Heart left ventricle (tissue), 16 donors: ENCODE measurements at regions not wholly inside any gene's neighbourhood (a gene's known extent, or its start where the extent isn't known, plus 50 kb on each side); places are given as distances from the start of the nearest gene placed in this dataset.

Experiments used
- ATAC-seq, 4 donors: fragments of 200-7000 bp; cut with Tn5 transposase; one replicate each; pipeline ENCODE4 v1.9.1; 2020 to 2022; ENCODE audit warnings: moderate library complexity in 4 of 4, mild to moderate bottlenecking in 3 of 4, moderate number of reproducible peaks in 1 of 4
- DNase-seq, 5 donors: peaks; one replicate each; pipeline ENCODE4 v3.0.0-alpha.2; 2020
- H3K27ac ChIP-seq, 12 donors: fragments of 200-600 bp; sonication (generic) in 4 of 12; one replicate each; pipeline versions ENCODE4 v1.5.0 to v1.8.0; 2016 to 2022; ENCODE audit warnings: mild to moderate bottlenecking in 2 of 12
- H3K27me3 ChIP-seq, 9 donors: fragments of 200-600 bp; sonication (generic) in 2 of 9; one replicate each; pipeline versions ENCODE4 v1.5.1 to v1.8.0; 2016 to 2022; ENCODE audit warnings: mild to moderate bottlenecking in 3 of 9
- H3K36me3 ChIP-seq, 9 donors: fragments of 200-600 bp; sonication (generic) in 2 of 9; one replicate each; pipeline versions ENCODE4 v1.5.0 to v1.8.0; 2018 to 2022; ENCODE audit warnings: mild to moderate bottlenecking in 2 of 9
- H3K4me1 ChIP-seq, 12 donors: fragments of 200-600 bp; sonication (generic) in 4 of 12; one replicate each; pipeline versions ENCODE4 v1.5.0 to v1.8.0; 2016 to 2022; ENCODE audit warnings: mild to moderate bottlenecking in 3 of 12
- H3K4me3 ChIP-seq, 12 donors: fragments of 200-600 bp; sonication (generic) in 4 of 12; one replicate each; pipeline versions ENCODE4 v1.5.0 to v1.8.0; 2017 to 2022; ENCODE audit warnings: mild to moderate bottlenecking in 9 of 12, moderate library complexity in 4 of 12
- H3K9me3 ChIP-seq, 12 donors: fragments of 200-600 bp; sonication (generic) in 4 of 12; one replicate each; pipeline versions ENCODE4 v1.5.0 to v1.8.0; 2016 to 2022; ENCODE audit warnings: mild to moderate bottlenecking in 1 of 12
- CTCF ChIP-seq, 12 donors: fragments of 200-600 bp; sonication (generic) in 4 of 12; IDR thresholded peaks; one replicate each; pipeline versions ENCODE4 v1.5.0 to v1.8.0; 2018 to 2022; ENCODE audit warnings: antibody characterized with exemption in 12 of 12, mild to moderate bottlenecking in 5 of 12
- POLR2A ChIP-seq, 2 donors: fragments of 450-650 bp; IDR thresholded peaks; one replicate each; pipeline ENCODE4 v1.6.1; 2017; ENCODE audit warnings: antibody characterized with exemption in 2 of 2, mild to moderate bottlenecking in 2 of 2, moderate library complexity in 2 of 2
- WGBS, 4 donors: extraction: QIAGEN DNeasy Blood & Tissue Kit in 2 of 4; methylation state at CpG; one replicate each; pipeline versions ENCODE4 v1.1.5 to v1.1.7; 2013 to 2018; 5-methylcytosine and 5-hydroxymethylcytosine counted together
- intact Hi-C, 10 donors: fragments of 100-400 bp; cut with DNase I; formaldehyde crosslinking; loops; one replicate each; pipeline versions ENCODE4 v1.11.1 to v1.14.2; 2022
- donor health status: ischemic (EF 13 %, LVEDD 7.1; RV severe dilation, severe dysfunction).
- donor health status: healthy with polysubstance abuse.
- donor health status: DM: no; HTN: yes; CAD: no.
- donor health status: DM: no; HTN: no; CAD: no.
- donor health status: ischemic (EF 25% LVEDD 6.9; RV normal size, moderate dysfunction).
- donor health status: ischemic (EF 25% LVEDD 5.7; RV mildly dilated, moderate dysfunction).
- donor health status: healthy.
- donor health status: DM: yes; HTN: yes; CAD: no.
- donor health status: ischemic (EF 35%, LVEDD 5.7; RV mildly dilated, moderate dysfunction).
- donor health status: nonischemic (EF 11% LVEDD 7.7; RV severe dilation, severe dysfunction).
- donor health status: DM: yes; HTN: yes; CAD: no.
- donor health status: PGD.
- donor health status: ischemic (EF 29% LVEDD 5.4; RV normal size, mild dysfunction).
- donor health status: nonischemic (EF 23%, LVEDD 6.1; RV moderate dilation, normal function).

GRCh38 chrX:39893417-39894338 lies 204.1 kb downstream of the BCOR start:
- WGBS, 4 donors: 73 to 85% (median 78%) methylated on average over 12 of the region's 12 CpGs
- Histone ChIP-seq H3K27me3 (peaks cover 0 to 5% (median 0%) of the 10 kb centered on the region in 9 donors), H3K9me3 (no peaks in the 10 kb centered on the region), H3K4me3 (no peak overlapping the region), H3K36me3 (no peaks in the 10 kb centered on the region), H3K4me1 (peaks cover 0 to 38% (median 9%) of the 10 kb centered on the region in 12 donors), H3K27ac (no peak overlapping the region)
- ATAC-seq (no peak), DNase-seq (no peak)
- intact Hi-C loops: loop anchor here in 5 of 10 donors (10.0 kb wide), 5 partner anchors 59 to 271 kb away; partner anchors contain the start of gene BCOR (in 1 of the 5)
- no peak for TF ChIP-seq POLR2A (IDR thresholded peaks at IDR 0.05)
- TF ChIP-seq CTCF (IDR thresholded peaks at IDR 0.05): no peak

DNA sequence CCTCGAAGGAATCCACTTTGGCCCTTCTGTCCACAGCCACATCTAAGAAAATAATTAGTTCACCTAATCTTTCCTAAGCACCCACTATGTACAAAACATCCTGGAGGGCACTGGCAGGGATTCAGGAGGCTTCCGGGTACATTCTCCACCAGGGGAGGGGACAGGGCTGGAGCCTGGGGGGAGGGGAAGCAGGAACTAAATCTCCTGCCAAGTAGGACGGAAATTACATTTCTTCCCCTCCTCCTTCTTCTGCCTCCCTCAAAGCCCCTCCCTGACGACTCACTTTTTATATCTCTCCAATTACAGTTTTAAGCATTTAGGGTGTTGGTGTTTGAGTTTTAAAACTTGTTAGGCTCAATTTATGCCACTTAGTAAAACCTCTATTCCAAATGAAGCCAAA lies 203.1 kb downstream of the BCOR start:
- intact Hi-C loops: loop anchor here in 5 of 10 donors (5.0 to 10.0 kb wide), 6 partner anchors 60 to 270 kb away; partner anchors contain the start of gene BCOR (in 1 of the 5)
- H3K4me3 ChIP-seq: no peak overlapping the region
- peaks cover 0 to 5% (median 0%) of the 10 kb centered on the region in 9 donors for H3K27me3 ChIP-seq
- no peaks in the 10 kb centered on the region for H3K9me3 ChIP-seq
- TF ChIP-seq CTCF (IDR thresholded peaks at IDR 0.05) (no peak), POLR2A (IDR thresholded peaks at IDR 0.05) (no peak)
- peak overlapping the region in 1 of 12 donors; percentile 25 for H3K27ac ChIP-seq
- H3K36me3 ChIP-seq: no peaks in the 10 kb centered on the region
- DNase-seq (no peak), ATAC-seq (no peak)
- 27 to 69% (median 53%) methylated on average over 4 of the region's 4 CpGs for WGBS, 4 donors
- peaks cover 0 to 38% (median 9%) of the 10 kb centered on the region in 12 donors for H3K4me1 ChIP-seq

- Histone ChIP-seq H3K9me3 (no peaks in the 10 kb centered on the region), H3K27me3 (peaks cover 0 to 7% (median 0%) of the 10 kb centered on the region in 9 donors), H3K27ac (peak overlapping the region in 2 of 12 donors; percentile 19 to 25), H3K4me3 (no peak overlapping the region), H3K36me3 (no peaks in the 10 kb centered on the region), H3K4me1 (peaks cover 0 to 38% (median 9%) of the 10 kb centered on the region in 12 donors)
- WGBS, 4 donors: 66 to 77% (median 73%) methylated on average over 17 to 18 of the region's 18 CpGs
- ATAC-seq: peak in 3 of 4 donors; percentile 3 to 20 (median 6)
- intact Hi-C loops: loop anchor here in 5 of 10 donors (5.0 to 10.0 kb wide), 6 partner anchors 61 to 269 kb away; partner anchors contain the start of gene BCOR (in 1 of the 5)
- peak in 1 of 5 donors; percentile 46 for DNase-seq
- TF ChIP-seq CTCF (IDR thresholded peaks at IDR 0.05) (no peak), POLR2A (IDR thresholded peaks at IDR 0.05) (no peak)
These were observed 202.3 kb downstream of the BCOR start for GRCh38 chrX:39895218-39896110.
